Heart left ventricle (tissue), 16 donors: ENCODE measurements at regions not wholly inside any gene's neighbourhood (a gene's known extent, or its start where the extent isn't known, plus 50 kb on each side); places are given as distances from the start of the nearest gene placed in this dataset.

ENCODE experiments used
- ATAC-seq, 4 donors: fragments of 200-7000 bp; cut with Tn5 transposase; one replicate each; pipeline ENCODE4 v1.9.1; 2020 to 2022; ENCODE audit warnings: moderate library complexity in 4 of 4, mild to moderate bottlenecking in 3 of 4, moderate number of reproducible peaks in 1 of 4
- DNase-seq, 5 donors: peaks; one replicate each; pipeline ENCODE4 v3.0.0-alpha.2; 2020
- H3K27ac ChIP-seq, 12 donors: fragments of 200-600 bp; sonication (generic) in 4 of 12; one replicate each; pipeline versions ENCODE4 v1.5.0 to v1.8.0; 2016 to 2022; ENCODE audit warnings: mild to moderate bottlenecking in 2 of 12
- H3K27me3 ChIP-seq, 9 donors: fragments of 200-600 bp; sonication (generic) in 2 of 9; one replicate each; pipeline versions ENCODE4 v1.5.1 to v1.8.0; 2016 to 2022; ENCODE audit warnings: mild to moderate bottlenecking in 3 of 9
- H3K36me3 ChIP-seq, 9 donors: fragments of 200-600 bp; sonication (generic) in 2 of 9; one replicate each; pipeline versions ENCODE4 v1.5.0 to v1.8.0; 2018 to 2022; ENCODE audit warnings: mild to moderate bottlenecking in 2 of 9
- H3K4me1 ChIP-seq, 12 donors: fragments of 200-600 bp; sonication (generic) in 4 of 12; one replicate each; pipeline versions ENCODE4 v1.5.0 to v1.8.0; 2016 to 2022; ENCODE audit warnings: mild to moderate bottlenecking in 3 of 12
- H3K4me3 ChIP-seq, 12 donors: fragments of 200-600 bp; sonication (generic) in 4 of 12; one replicate each; pipeline versions ENCODE4 v1.5.0 to v1.8.0; 2017 to 2022; ENCODE audit warnings: mild to moderate bottlenecking in 9 of 12, moderate library complexity in 4 of 12
- H3K9me3 ChIP-seq, 12 donors: fragments of 200-600 bp; sonication (generic) in 4 of 12; one replicate each; pipeline versions ENCODE4 v1.5.0 to v1.8.0; 2016 to 2022; ENCODE audit warnings: mild to moderate bottlenecking in 1 of 12
- POLR2A ChIP-seq, 2 donors: fragments of 450-650 bp; IDR thresholded peaks; one replicate each; pipeline ENCODE4 v1.6.1; 2017; ENCODE audit warnings: antibody characterized with exemption in 2 of 2, mild to moderate bottlenecking in 2 of 2, moderate library complexity in 2 of 2
- WGBS, 4 donors: extraction: QIAGEN DNeasy Blood & Tissue Kit in 2 of 4; methylation state at CpG; one replicate each; pipeline versions ENCODE4 v1.1.5 to v1.1.7; 2013 to 2018; 5-methylcytosine and 5-hydroxymethylcytosine counted together
- intact Hi-C, 10 donors: fragments of 100-400 bp; cut with DNase I; formaldehyde crosslinking; loops; one replicate each; pipeline versions ENCODE4 v1.11.1 to v1.14.2; 2022
- TF ChIP-seq, protein P1 (sequence below), 12 donors: fragments of 200-600 bp; sonication (generic) in 4 of 12; IDR thresholded peaks; one replicate each; pipeline versions ENCODE4 v1.5.0 to v1.8.0; 2018 to 2022; ENCODE audit warnings: antibody characterized with exemption in 12 of 12, mild to moderate bottlenecking in 5 of 12
- donor health status: ischemic (EF 13 %, LVEDD 7.1; RV severe dilation, severe dysfunction).
- donor health status: healthy with polysubstance abuse.
- donor health status: DM: no; HTN: yes; CAD: no.
- donor health status: DM: no; HTN: no; CAD: no.
- donor health status: ischemic (EF 25% LVEDD 6.9; RV normal size, moderate dysfunction).
- donor health status: ischemic (EF 25% LVEDD 5.7; RV mildly dilated, moderate dysfunction).
- donor health status: healthy.
- donor health status: DM: yes; HTN: yes; CAD: no.
- donor health status: ischemic (EF 35%, LVEDD 5.7; RV mildly dilated, moderate dysfunction).
- donor health status: nonischemic (EF 11% LVEDD 7.7; RV severe dilation, severe dysfunction).
- donor health status: DM: yes; HTN: yes; CAD: no.
- donor health status: PGD.
- donor health status: ischemic (EF 29% LVEDD 5.4; RV normal size, mild dysfunction).
- donor health status: nonischemic (EF 23%, LVEDD 6.1; RV moderate dilation, normal function).

DNA sequence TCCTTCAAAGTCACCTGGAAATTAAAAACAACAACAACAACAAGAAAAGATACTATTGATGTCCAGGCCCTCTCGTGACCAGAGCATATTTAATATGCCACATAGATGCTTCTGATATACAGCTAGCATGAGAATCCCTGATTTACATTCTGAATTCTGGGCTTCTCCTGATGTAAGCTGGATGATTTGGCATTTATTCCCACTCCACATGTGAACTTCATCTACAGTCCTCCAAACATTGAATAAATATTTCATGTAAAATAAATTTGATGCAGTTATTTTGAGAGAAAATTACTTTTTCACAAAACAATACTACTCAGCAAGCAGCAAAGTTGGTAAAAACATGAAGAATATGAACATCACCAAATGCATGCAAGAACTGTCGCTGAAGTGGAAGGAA is 453.2 kb upstream of the SETBP1 start:
- Histone ChIP-seq H3K4me3 (no peak overlapping the region), H3K4me1 (peaks cover 0 to 10% (median 0%) of the 10 kb centered on the region in 12 donors), H3K9me3 (no peaks in the 10 kb centered on the region), H3K27ac (no peak overlapping the region), H3K27me3 (no peaks in the 10 kb centered on the region), H3K36me3 (no peaks in the 10 kb centered on the region)
- no peak for TF ChIP-seq POLR2A (IDR thresholded peaks at IDR 0.05)
- TF ChIP-seq, protein P1, sequence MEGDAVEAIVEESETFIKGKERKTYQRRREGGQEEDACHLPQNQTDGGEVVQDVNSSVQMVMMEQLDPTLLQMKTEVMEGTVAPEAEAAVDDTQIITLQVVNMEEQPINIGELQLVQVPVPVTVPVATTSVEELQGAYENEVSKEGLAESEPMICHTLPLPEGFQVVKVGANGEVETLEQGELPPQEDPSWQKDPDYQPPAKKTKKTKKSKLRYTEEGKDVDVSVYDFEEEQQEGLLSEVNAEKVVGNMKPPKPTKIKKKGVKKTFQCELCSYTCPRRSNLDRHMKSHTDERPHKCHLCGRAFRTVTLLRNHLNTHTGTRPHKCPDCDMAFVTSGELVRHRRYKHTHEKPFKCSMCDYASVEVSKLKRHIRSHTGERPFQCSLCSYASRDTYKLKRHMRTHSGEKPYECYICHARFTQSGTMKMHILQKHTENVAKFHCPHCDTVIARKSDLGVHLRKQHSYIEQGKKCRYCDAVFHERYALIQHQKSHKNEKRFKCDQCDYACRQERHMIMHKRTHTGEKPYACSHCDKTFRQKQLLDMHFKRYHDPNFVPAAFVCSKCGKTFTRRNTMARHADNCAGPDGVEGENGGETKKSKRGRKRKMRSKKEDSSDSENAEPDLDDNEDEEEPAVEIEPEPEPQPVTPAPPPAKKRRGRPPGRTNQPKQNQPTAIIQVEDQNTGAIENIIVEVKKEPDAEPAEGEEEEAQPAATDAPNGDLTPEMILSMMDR (IDR thresholded peaks at IDR 0.05): no peak
- intact Hi-C loops: no loop called here
- no peak for ATAC-seq
- DNase-seq: no peak
- 74 to 81% (median 79%) methylated on average over 2 of the region's 2 CpGs for WGBS, 4 donors

DNA sequence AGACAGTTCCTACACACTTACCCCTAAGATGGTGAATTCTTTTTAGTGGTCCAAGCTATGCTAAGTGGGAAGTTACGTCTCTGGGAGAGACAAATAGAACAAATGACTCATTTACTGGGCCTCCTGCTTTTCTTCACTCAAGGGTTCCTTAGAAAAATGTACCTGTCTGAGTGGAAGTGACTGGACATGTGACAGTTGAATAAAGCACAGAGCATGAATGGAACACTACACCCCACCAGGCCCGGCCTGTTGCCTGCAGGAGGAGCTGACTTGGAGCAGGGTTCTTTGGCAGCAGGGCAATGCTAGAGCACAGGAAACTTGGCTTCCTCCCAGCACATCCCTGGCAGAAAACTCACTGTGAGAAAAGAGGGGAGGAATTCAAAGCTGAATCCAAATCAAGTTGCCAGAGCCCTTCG is 451.0 kb upstream of the SETBP1 start:
- H3K4me1 ChIP-seq: peaks cover 0 to 10% (median 0%) of the 10 kb centered on the region in 12 donors
- no peak overlapping the region for H3K27ac ChIP-seq
- no peaks in the 10 kb centered on the region for H3K27me3 ChIP-seq
- no peak for TF ChIP-seq POLR2A (IDR thresholded peaks at IDR 0.05)
- TF ChIP-seq, protein P1 (IDR thresholded peaks at IDR 0.05): peak in 2 of 12 donors; percentile 28 to 30
- DNase-seq: peak; percentile 67 to 89 (median 80)
- no peak overlapping the region for H3K4me3 ChIP-seq
- no peaks in the 10 kb centered on the region for H3K36me3 ChIP-seq
- 18 to 25% (median 22%) methylated on average over 3 of the region's 3 CpGs for WGBS, 4 donors
- peak; percentile 96 to 99 (median 98) for ATAC-seq
- intact Hi-C loops: no loop called here
- no peaks in the 10 kb centered on the region for H3K9me3 ChIP-seq

DNA sequence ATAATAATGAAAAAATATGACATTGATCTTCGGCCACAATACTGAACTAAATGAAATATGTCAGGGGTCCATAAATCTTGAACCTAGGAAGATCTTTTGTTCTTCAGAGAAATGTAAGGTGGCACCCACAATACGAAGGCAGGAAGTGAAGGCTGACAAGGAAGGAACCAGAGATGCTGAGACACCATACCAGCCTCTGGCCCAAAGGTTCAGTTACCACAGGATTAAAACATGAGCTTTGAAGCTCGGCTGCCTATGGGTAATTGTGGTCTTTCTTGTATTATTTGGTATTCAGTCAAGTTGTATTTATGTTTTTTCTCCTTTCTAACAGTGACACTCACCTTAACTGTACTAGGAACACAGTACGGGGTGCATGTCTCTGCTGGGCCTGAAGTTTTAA is 448.8 kb upstream of the SETBP1 start:
- intact Hi-C loops: no loop called here
- no peaks in the 10 kb centered on the region for H3K9me3 ChIP-seq
- H3K4me3 ChIP-seq: no peak overlapping the region
- H3K4me1 ChIP-seq: peaks cover 0 to 10% (median 0%) of the 10 kb centered on the region in 12 donors
- no peak overlapping the region for H3K27ac ChIP-seq
- ATAC-seq (no peak), DNase-seq (no peak)
- TF ChIP-seq, protein P1 (IDR thresholded peaks at IDR 0.05): no peak
- TF ChIP-seq POLR2A (IDR thresholded peaks at IDR 0.05): no peak
- H3K36me3 ChIP-seq: no peaks in the 10 kb centered on the region
- 77 to 86% (median 78%) methylated on average over 4 of the region's 4 CpGs for WGBS, 4 donors
- H3K27me3 ChIP-seq: no peaks in the 10 kb centered on the region

DNA sequence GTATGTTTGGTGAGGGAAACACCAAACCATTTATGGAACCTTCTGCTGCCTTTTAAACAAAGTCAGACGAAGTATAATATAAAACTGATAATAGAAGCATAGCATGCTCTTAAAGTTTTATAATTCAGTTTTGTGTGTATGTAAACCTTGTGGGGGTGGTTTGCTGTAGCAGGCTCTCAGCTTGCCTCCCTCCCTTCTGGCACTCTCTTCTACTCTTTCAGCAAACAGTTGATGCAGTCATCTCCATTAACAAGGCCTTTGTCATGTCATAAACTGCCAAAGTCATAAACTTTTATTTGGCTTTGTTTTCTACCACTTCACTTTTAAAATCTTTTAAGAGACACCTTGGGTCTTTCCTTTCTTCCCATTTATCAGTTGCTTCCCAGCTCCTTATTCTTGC is 448.2 kb upstream of the SETBP1 start:
- H3K4me3 ChIP-seq: no peak overlapping the region
- H3K27me3 ChIP-seq: no peaks in the 10 kb centered on the region
- DNase-seq (no peak), ATAC-seq (no peak)
- WGBS, 4 donors: 70 to 81% (median 79%) methylated on average over 1 of the region's 1 CpG
- H3K4me1 ChIP-seq: peaks cover 0 to 10% (median 0%) of the 10 kb centered on the region in 12 donors
- H3K36me3 ChIP-seq: no peaks in the 10 kb centered on the region
- H3K9me3 ChIP-seq: no peaks in the 10 kb centered on the region
- TF ChIP-seq, protein P1 (IDR thresholded peaks at IDR 0.05): no peak
- no peak for TF ChIP-seq POLR2A (IDR thresholded peaks at IDR 0.05)
- H3K27ac ChIP-seq: no peak overlapping the region
- intact Hi-C loops: no loop called here
